ENCODE measurements at regions not wholly inside any gene's neighbourhood (a gene's known extent, or its start where the extent isn't known, plus 50 kb on each side); places are given as distances from the start of the nearest gene placed in this dataset.

DNA sequence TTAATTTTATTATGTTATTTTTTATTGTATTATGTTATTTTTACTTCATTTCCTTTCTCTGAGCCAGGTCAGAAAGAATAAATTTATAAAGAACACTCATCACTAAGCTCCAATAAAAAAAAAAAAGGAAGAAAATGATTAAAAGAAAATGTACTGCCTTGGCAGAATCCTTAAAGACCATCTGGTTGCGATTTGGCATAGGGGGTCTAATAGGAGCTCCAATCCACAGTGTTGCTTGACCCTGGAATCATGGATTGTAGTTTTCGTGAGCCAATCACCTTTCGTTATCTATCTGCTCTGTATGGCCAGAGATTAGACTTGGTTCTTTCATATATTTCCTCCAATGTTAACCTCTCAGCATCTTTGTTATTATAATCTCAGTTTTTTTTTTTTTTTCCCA lies 421.8 kb upstream of the MCTP2 start:
- no peak overlapping the region for H3K27ac ChIP-seq
- TF ChIP-seq, protein P1, sequence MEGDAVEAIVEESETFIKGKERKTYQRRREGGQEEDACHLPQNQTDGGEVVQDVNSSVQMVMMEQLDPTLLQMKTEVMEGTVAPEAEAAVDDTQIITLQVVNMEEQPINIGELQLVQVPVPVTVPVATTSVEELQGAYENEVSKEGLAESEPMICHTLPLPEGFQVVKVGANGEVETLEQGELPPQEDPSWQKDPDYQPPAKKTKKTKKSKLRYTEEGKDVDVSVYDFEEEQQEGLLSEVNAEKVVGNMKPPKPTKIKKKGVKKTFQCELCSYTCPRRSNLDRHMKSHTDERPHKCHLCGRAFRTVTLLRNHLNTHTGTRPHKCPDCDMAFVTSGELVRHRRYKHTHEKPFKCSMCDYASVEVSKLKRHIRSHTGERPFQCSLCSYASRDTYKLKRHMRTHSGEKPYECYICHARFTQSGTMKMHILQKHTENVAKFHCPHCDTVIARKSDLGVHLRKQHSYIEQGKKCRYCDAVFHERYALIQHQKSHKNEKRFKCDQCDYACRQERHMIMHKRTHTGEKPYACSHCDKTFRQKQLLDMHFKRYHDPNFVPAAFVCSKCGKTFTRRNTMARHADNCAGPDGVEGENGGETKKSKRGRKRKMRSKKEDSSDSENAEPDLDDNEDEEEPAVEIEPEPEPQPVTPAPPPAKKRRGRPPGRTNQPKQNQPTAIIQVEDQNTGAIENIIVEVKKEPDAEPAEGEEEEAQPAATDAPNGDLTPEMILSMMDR (conservative IDR thresholded peaks at IDR 0.05), result no peak
- no peak for TF ChIP-seq ZFX (IDR thresholded peaks at IDR 0.05)

DNA sequence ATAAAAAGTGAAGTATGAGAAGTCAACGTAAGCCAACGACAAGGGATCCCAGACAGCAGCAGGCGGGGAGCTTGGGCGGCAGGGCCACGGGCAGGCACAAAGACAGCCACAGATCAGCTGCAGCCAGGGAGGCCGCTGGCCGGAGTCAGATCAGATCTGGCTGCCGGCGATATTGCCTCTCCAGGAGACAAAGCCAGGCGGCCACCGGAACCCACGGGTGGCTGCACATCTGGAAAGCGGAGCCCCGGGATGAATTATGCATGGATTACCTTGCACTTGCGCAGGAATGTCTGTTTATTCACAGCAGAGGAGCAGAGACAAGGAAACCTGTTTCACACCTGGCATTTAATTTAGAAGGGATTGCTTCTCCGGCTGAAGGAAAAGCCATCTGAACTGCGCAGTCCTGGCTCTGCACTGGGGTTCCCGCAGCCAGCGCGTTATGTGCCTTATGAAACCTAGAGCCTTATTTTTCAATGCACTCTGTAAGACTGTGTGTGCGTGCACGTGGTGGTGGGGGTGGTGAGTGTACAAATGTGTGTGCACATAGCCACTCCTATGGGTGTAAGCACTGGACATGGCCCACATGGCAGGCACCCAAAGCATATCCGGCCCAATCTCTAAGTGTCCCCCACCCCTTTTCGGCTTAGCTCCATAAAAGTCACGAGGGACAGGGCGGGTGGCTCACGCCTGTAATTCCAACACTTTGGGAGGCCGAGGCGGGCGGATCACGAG lies 427.8 kb upstream of the MCTP2 start:
- no peak for TF ChIP-seq ZFX (IDR thresholded peaks at IDR 0.05)
- TF ChIP-seq, protein P1 (conservative IDR thresholded peaks at IDR 0.05), result no peak
- H3K27ac ChIP-seq, result no peak overlapping the region

DNA sequence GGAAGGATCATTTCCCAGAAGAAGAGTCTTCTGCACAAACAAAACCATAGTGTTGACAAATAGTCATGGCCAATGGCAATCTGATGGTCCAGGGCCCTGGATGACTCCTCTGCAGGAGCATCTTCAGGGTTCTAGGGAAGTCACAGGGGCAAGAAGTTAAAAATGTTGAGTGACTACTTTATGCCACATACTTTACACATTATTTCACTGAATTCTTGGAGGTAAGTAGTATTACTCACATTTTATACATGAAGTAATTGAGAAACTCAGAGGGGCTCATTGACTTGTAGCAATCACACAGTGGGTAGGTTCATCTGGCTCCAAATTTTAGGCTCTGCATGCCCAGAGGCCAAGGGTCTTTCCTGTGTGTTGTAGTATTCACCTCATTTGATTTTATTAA lies 430.2 kb upstream of the MCTP2 start:
- TF ChIP-seq, protein P1 (conservative IDR thresholded peaks at IDR 0.05), result no peak
- TF ChIP-seq ZFX (IDR thresholded peaks at IDR 0.05), result no peak
- H3K27ac ChIP-seq, result no peak overlapping the region

DNA sequence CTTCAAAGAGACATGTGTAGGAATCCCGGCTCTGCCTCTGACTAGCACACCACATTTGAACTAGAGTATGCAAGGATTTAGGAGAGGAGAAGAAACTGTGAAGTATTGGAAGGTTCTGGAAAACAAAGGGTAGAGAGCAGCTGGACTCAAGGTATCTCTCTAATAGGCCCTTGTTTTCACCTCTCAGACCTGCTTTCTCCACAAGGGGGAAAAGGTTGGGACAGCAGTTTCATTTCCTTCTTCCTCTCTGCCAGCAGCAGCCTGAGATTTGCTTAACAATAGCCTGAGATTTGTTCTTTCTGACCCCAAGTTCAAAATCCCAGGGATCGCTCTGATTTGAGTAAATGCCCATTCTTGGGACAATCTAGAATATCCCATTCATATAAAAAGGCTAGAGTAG lies 430.6 kb upstream of the MCTP2 start:
- no peak overlapping the region for H3K27ac ChIP-seq
- no peak for TF ChIP-seq ZFX (IDR thresholded peaks at IDR 0.05)
- TF ChIP-seq, protein P1 (conservative IDR thresholded peaks at IDR 0.05), result no peak

GRCh38 chr15:93789441-93789840 lies 441.9 kb upstream of the MCTP2 start:
- no peak overlapping the region for H3K27ac ChIP-seq
- TF ChIP-seq, protein P1 (conservative IDR thresholded peaks at IDR 0.05), result no peak

DNA sequence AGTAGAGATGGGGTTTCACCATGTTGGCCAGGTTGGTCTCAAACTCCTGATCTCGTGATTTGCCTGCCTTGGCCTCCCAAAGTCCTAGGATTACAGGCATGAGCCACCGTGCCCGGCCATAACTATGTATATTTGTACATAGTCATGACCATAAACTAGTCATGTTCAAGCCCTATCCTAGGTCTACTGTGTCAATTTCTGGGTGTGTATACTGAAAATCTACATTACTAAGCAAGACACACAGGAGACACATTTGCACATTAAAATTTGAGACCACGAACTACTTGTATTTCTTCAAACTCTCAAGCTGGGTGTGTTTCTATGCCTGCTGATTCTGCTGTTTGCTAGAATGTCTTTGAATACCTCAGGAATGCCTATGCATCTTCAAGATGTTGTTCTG lies 451.3 kb upstream of the MCTP2 start:
- no peak overlapping the region for H3K27ac ChIP-seq
- TF ChIP-seq ZFX (IDR thresholded peaks at IDR 0.05), result no peak
- TF ChIP-seq, protein P1 (conservative IDR thresholded peaks at IDR 0.05), result no peak

GRCh38 chr15:93779341-93779740 lies 452.0 kb upstream of the MCTP2 start:
- no peak overlapping the region for H3K27ac ChIP-seq
- TF ChIP-seq, protein P1 (conservative IDR thresholded peaks at IDR 0.05), result no peak
- no peak for TF ChIP-seq ZFX (IDR thresholded peaks at IDR 0.05)

Data from C4-2B (cell line).